Endothelial cell of umbilical vein (primary cell): ENCODE measurements at regions not wholly inside any gene's neighbourhood (a gene's known extent, or its start where the extent isn't known, plus 50 kb on each side); places are given as distances from the start of the nearest gene placed in this dataset.

Experiments used
- CTCF ChIP-seq, 2 donors: IDR thresholded peaks; 1 replicate in 1 of 2; 2 replicates in 1 of 2; pipeline ENCODE4 v1.5.1; 2011; ENCODE audit warnings: low read length in 2 of 2, mild to moderate bottlenecking in 2 of 2, moderate library complexity in 2 of 2, control low read depth in 1 of 2, inconsistent platforms in 1 of 2, low read depth in 1 of 2; ENCODE audit not compliant: insufficient read depth in 1 of 2; ENCODE audit errors: extremely low read depth in 1 of 2
- EZH2 ChIP-seq: IDR thresholded peaks from 2 replicates; pipeline ENCODE4 v1.6.1; 2012; ENCODE audit warnings: borderline replicate concordance, low read depth, mild to moderate bottlenecking, moderate library complexity, low read length, inconsistent platforms; ENCODE audit not compliant: severe bottlenecking
- FOS ChIP-seq: IDR thresholded peaks from 2 replicates; pipeline ENCODE4 v1.6.1; 2011; ENCODE audit warnings: mild to moderate bottlenecking, low read length, moderate library complexity, borderline replicate concordance; ENCODE audit not compliant: insufficient read depth
- GATA2 ChIP-seq: IDR thresholded peaks from 2 replicates; pipeline ENCODE4 v1.7.0; 2011; ENCODE audit warnings: low read depth, mild to moderate bottlenecking, moderate library complexity, mixed read lengths, low read length; ENCODE audit not compliant: insufficient read length, insufficient read depth
- JUN ChIP-seq: IDR thresholded peaks from 2 replicates; pipeline ENCODE4 v1.6.1; 2011; ENCODE audit warnings: borderline replicate concordance, low read depth; ENCODE audit not compliant: insufficient read length, insufficient read depth
- MAX ChIP-seq: IDR thresholded peaks from 2 replicates; pipeline ENCODE4 v1.6.1; 2011; ENCODE audit not compliant: insufficient read depth, insufficient read length
- MYC ChIP-seq: IDR thresholded peaks from one replicate; pipeline ENCODE4 v1.6.1; 2011; ENCODE audit warnings: mild to moderate bottlenecking, low read depth, low read length
- POLR2A ChIP-seq: IDR thresholded peaks from 2 replicates; pipeline ENCODE4 v1.6.1; 2012; ENCODE audit warnings: low read depth, mild to moderate bottlenecking, control low read depth, low read length
- POLR2AphosphoS5 ChIP-seq: IDR thresholded peaks from 2 replicates; pipeline ENCODE4 v1.6.1; 2012; ENCODE audit warnings: low read depth, mild to moderate bottlenecking, control low read depth, low read length, moderate library complexity; ENCODE audit not compliant: insufficient read depth

GRCh38 chr2:39491653-39492052, 54.6 kb upstream of the MAP4K3 start:
- TF ChIP-seq CTCF (IDR thresholded peaks at IDR 0.05; ENCODE audit: extremely low read depth in 1 of 2, insufficient read depth in 1 of 2, low read depth in 1 of 2, low read length in 2 of 2), result no peak
- no peak for TF ChIP-seq EZH2
- TF ChIP-seq POLR2AphosphoS5, result no peak
- no peak for TF ChIP-seq POLR2A
- no peak for TF ChIP-seq MAX
- no peak for TF ChIP-seq GATA2
- no peak for TF ChIP-seq MYC
- TF ChIP-seq JUN, result no peak
- TF ChIP-seq FOS, result no peak
